ENCODE measurements at regions not wholly inside any gene's neighbourhood (a gene's known extent, or its start where the extent isn't known, plus 50 kb on each side); places are given as distances from the start of the nearest gene placed in this dataset.

- H3K9me3 ChIP-seq: no peaks in the 10 kb centered on the region
- DNase-seq: no peak
- H3K27me3 ChIP-seq: peaks cover 3% of the 10 kb centered on the region; the same call in 1 of the 2 replicates
- H3K4me3 ChIP-seq (ENCODE audit: low read depth, low read length): no peak overlapping the region
- H3K36me3 ChIP-seq: no peaks in the 10 kb centered on the region
- H3K4me1 ChIP-seq: no peaks in the 10 kb centered on the region
- TF ChIP-seq CTCF (IDR thresholded peaks at IDR 0.05; ENCODE audit: low read depth, low read length): no peak
These were observed 346.3 kb downstream of the SHANK2 start for GRCh38 chr11:70906101-70906500.

- Histone ChIP-seq H3K4me3 (ENCODE audit: low read depth, low read length) (no peak overlapping the region), H3K9me3 (no peaks in the 10 kb centered on the region)
- DNase-seq: no peak
These were observed 344.2 kb downstream of the SHANK2 start for GRCh38 chr11:70908223-70908622.

DNA sequence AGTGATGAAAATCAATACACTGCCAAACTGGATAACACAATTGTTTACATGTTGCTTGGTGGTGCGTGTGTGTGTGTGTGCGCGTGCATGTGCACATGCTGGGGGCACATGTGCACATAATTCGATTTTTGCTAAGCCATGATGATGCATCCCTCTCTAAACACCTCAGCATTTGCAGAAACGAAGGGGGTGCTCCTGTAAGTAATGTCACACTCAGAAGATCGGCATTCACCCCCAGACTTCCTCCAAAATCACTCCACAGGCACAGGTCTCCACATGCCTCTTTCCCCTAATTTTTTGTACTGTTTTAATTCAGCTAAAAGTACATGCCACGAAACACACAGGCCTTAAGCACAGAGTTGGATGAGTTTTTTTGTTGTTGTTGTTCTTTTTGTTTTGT is 341.5 kb downstream of the SHANK2 start:
- H3K36me3 ChIP-seq: no peaks in the 10 kb centered on the region
- H3K4me1 ChIP-seq: no peaks in the 10 kb centered on the region
- peaks cover 3% of the 10 kb centered on the region; the same call in 1 of the 2 replicates for H3K27me3 ChIP-seq
- no peaks in the 10 kb centered on the region for H3K9me3 ChIP-seq
- no peak for DNase-seq
- no peak for TF ChIP-seq CTCF (IDR thresholded peaks at IDR 0.05; ENCODE audit: low read depth, low read length)
- H3K4me3 ChIP-seq (ENCODE audit: low read depth, low read length): no peak overlapping the region

More at GRCh38 chr11:70908223-70908622, 344.2 kb downstream of the SHANK2 start:
- Histone ChIP-seq H3K27me3 (peaks cover 3% of the 10 kb centered on the region; the same call in 1 of the 2 replicates), H3K36me3 (no peaks in the 10 kb centered on the region), H3K4me1 (no peaks in the 10 kb centered on the region)
- no peak for TF ChIP-seq CTCF (IDR thresholded peaks at IDR 0.05; ENCODE audit: low read depth, low read length)

GRCh38 chr11:70912226-70912840 is 340.0 kb downstream of the SHANK2 start:
- H3K36me3 ChIP-seq: no peaks in the 10 kb centered on the region
- no peaks in the 10 kb centered on the region for H3K9me3 ChIP-seq
- TF ChIP-seq CTCF (IDR thresholded peaks at IDR 0.05; ENCODE audit: low read depth, low read length): no peak
- peaks cover 3% of the 10 kb centered on the region; the same call in 1 of the 2 replicates for H3K27me3 ChIP-seq
- H3K4me3 ChIP-seq (ENCODE audit: low read depth, low read length): no peak overlapping the region
- no peaks in the 10 kb centered on the region for H3K4me1 ChIP-seq
- DNase-seq: no peak

DNA sequence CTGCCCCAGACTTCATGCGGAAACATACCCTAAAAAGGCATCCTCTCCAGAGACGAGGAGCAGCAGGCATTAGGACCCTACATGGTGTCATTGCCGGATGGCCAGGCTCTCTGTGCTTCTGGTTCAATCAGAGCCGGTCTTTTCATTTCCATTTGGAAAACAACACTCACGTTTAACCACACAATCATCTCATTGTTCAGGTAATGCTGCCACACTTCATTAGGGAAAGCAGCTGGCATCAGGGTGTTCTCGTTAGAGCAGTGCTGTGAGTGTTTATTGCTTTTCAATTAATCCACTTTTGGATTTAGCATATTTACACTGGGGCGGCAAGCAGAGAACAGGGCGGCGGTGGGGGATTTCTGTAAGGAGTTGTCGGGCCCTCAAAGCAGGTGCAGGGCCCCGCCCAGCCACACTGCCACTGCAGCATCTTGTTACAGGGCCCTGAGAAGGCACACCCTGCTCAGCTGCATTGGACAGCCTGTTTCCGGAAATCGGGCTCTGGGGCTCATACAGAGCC is 338.6 kb downstream of the SHANK2 start:
- Histone ChIP-seq H3K9me3 (no peaks in the 10 kb centered on the region), H3K4me1 (no peaks in the 10 kb centered on the region), H3K27me3 (no peaks in the 10 kb centered on the region), H3K36me3 (no peaks in the 10 kb centered on the region), H3K4me3 (ENCODE audit: low read depth, low read length) (no peak overlapping the region)
- no peak for TF ChIP-seq CTCF (IDR thresholded peaks at IDR 0.05; ENCODE audit: low read depth, low read length)
- no peak for DNase-seq

DNA sequence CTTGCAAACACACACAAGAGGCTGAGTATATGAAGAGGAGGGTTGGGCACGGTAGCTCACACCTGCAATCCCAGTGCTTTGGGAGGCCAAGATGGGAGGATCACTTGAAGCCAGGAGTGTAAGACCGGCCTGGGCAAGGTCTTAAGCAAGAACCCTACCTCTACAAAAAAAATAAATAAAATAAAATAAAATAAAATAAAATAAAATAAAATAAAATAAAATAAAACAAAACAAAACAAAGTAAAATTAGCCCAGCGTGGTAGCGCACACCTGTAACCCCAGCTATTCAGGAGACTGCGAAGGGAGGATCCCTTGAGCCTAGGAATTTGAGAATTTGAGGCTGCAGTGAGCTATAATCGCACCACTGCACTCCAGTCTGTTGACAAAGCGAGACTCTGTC is 337.9 kb downstream of the SHANK2 start:
- Histone ChIP-seq H3K4me3 (ENCODE audit: low read depth, low read length) (no peak overlapping the region), H3K36me3 (no peaks in the 10 kb centered on the region), H3K9me3 (no peaks in the 10 kb centered on the region), H3K4me1 (no peaks in the 10 kb centered on the region), H3K27me3 (no peaks in the 10 kb centered on the region)
- no peak for TF ChIP-seq CTCF (IDR thresholded peaks at IDR 0.05; ENCODE audit: low read depth, low read length)
- no peak for DNase-seq

Data from BE2C (cell line).